IPS DF 19.7 (cell line): ENCODE measurements at regions not wholly inside any gene's neighbourhood (a gene's known extent, or its start where the extent isn't known, plus 50 kb on each side); places are given as distances from the start of the nearest gene placed in this dataset.

Source experiments
- DNase-seq: peaks from one replicate; pipeline ENCODE4 v3.0.0-alpha.2; 2013; ENCODE audit warnings: low read depth, low spot score

GRCh38 chr15:91801836-91802534 is 51.5 kb upstream of the SLCO3A1 start:
- DNase-seq, result no peak

- DNase-seq, result no peak
Observed at GRCh38 chr15:91803260-91803659, 50.2 kb upstream of the SLCO3A1 start.
